ENCODE measurements at regions not wholly inside any gene's neighbourhood (a gene's known extent, or its start where the extent isn't known, plus 50 kb on each side); places are given as distances from the start of the nearest gene placed in this dataset.

DNA sequence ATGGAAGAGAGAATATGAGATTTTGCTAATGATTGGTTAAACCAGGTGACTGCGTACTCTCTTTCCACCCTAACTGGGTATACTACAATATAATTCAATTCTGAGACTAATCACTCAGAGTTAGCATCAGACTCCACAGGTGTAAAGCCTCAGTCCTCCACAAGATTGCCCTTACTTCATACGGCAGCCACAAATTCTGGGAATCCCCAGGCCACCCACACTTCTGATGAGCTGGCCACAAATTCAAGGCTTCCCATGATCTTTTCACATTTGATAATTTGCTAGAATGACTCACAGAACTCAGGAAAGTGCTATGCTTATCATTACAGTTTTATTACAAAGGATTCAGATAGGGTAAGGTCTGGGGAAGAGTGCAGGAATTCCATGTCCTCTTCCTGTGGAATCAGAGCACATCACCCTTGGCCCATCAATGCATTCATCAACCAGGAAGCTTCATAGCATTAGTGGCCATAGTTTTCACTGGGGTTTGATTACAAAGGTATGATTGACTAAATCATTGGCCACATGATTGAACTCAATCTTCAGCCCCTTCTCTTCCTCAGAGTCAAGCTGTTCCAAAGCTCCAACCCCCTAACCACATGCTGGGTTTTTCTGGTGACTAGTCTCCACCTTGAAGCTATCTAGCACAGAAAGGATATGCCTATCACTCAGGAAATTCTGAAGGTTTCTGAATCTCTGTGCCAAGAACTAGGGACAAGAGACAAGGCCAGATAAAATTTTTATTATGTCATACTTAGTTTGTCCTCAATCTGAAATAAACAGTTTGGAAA is 131.7 kb downstream of the HHIPL2 start:
- H3K79me2 ChIP-seq (ENCODE audit: insufficient read depth), result no peaks in the 10 kb centered on the region
- no peak overlapping the region for H3K4me3 ChIP-seq
- H3K27ac ChIP-seq, result no peak overlapping the region
- in situ Hi-C loops (cut with MboI), result no loop called here
- no peak for TF ChIP-seq EZH2phosphoT487 (IDR thresholded peaks at IDR 0.05; ENCODE audit: insufficient read depth, low read depth)
- TF ChIP-seq EZH2 (IDR thresholded peaks at IDR 0.05; ENCODE audit: insufficient read depth, poor library complexity, severe bottlenecking), result no peak
- H3K4me2 ChIP-seq (ENCODE audit: unreplicated experiment), result no peak overlapping the region
- DNase-seq, result no peak
- H3K9ac ChIP-seq, result no peak overlapping the region
- no peaks in the 10 kb centered on the region for H3F3A ChIP-seq (ENCODE audit: insufficient read depth)
- H3K9me2 ChIP-seq (ENCODE audit: insufficient read depth), result no peaks in the 10 kb centered on the region
- H4K20me1 ChIP-seq (ENCODE audit: insufficient read depth), result no peaks in the 10 kb centered on the region
- no peaks in the 10 kb centered on the region for H3K4me1 ChIP-seq (ENCODE audit: insufficient read depth)
- no peaks in the 10 kb centered on the region for H3K36me3 ChIP-seq (ENCODE audit: low read depth)
- no peak overlapping the region for H2AFZ ChIP-seq
- H3K27me3 ChIP-seq (replicated peaks; ENCODE audit: insufficient read depth), result 0 out of 2 replicates have a peak, but pooled peaks cover 4% of the 10 kb centered on the region
- no peaks in the 10 kb centered on the region for H3K9me3 ChIP-seq (ENCODE audit: low read depth)
- WGBS, 2 experiments (ENCODE audit: low coverage in 1 of 2, low lambda C conversion rate in 2 of 2, missing lambda C conversion rate in 2 of 2), result 63 to 69% methylated on average over 2 of the region's 2 CpGs

DNA sequence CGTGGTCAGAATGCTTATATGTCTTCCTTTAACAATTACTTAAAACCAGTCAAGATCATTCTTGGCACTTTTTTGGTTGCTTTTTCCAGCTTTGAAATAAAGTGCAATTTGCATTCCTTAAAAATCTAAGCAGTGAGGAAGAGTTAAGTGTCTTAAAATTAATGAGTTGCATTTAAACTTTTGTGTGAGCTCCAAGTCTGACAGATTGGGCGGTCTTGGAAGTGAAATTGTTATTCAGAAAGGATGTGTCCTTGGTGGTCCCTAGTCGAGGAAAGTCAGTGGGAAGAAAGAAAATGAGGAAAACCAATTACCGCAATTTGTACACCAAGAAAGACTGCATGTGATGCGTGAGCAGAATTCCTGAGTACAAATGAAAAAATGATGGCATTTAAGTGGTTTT is 132.5 kb downstream of the HHIPL2 start:
- TF ChIP-seq EZH2phosphoT487 (IDR thresholded peaks at IDR 0.05; ENCODE audit: insufficient read depth, low read depth) (no peak), EZH2 (IDR thresholded peaks at IDR 0.05; ENCODE audit: insufficient read depth, poor library complexity, severe bottlenecking) (no peak)
- Histone ChIP-seq H4K20me1 (ENCODE audit: insufficient read depth) (no peaks in the 10 kb centered on the region), H2AFZ (no peak overlapping the region), H3K79me2 (ENCODE audit: insufficient read depth) (no peaks in the 10 kb centered on the region), H3K9me3 (ENCODE audit: low read depth) (no peaks in the 10 kb centered on the region), H3K27ac (no peak overlapping the region), H3K9me2 (ENCODE audit: insufficient read depth) (no peaks in the 10 kb centered on the region), H3K36me3 (ENCODE audit: low read depth) (no peaks in the 10 kb centered on the region), H3K4me2 (ENCODE audit: unreplicated experiment) (no peak overlapping the region), H3K9ac (no peak overlapping the region), H3K4me1 (ENCODE audit: insufficient read depth) (no peaks in the 10 kb centered on the region), H3K27me3 (replicated peaks; ENCODE audit: insufficient read depth) (0 out of 2 replicates have a peak, but pooled peaks cover under 1% of the 10 kb centered on the region), H3K4me3 (no peak overlapping the region), H3F3A (ENCODE audit: insufficient read depth) (no peaks in the 10 kb centered on the region)
- 29 to 33% methylated on average over 5 of the region's 5 CpGs for WGBS, 2 experiments (ENCODE audit: low coverage in 1 of 2, low lambda C conversion rate in 2 of 2, missing lambda C conversion rate in 2 of 2)
- in situ Hi-C loops (cut with MboI), result no loop called here
- no peak for DNase-seq

DNA sequence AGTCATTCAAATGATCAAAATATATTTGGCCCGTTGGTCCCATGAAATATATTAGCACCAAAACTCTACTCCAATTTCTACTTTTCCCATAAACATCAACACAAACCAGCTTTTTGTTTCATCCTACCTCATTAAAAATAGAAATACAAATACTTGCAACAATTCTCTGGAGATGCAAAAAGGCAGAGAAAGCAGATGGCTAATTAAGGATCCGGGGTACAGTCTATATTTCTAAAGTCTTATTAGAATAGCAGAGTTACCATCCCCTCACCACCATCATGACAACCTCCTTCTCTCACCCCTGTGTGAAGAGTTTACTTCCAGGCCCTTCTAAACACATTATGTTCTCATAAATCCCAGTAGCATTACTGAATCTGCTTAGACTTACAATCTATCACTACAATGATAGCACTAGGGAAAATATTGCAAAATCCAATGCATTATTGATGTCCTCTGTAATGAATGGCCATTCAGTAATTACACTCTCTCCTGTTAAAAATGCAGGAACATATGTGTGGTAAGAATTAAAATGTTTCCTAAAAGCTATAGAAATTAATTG is 133.8 kb downstream of the HHIPL2 start:
- H3K4me1 ChIP-seq (ENCODE audit: insufficient read depth), result no peaks in the 10 kb centered on the region
- no peak overlapping the region for H3K4me3 ChIP-seq
- WGBS, 2 experiments (ENCODE audit: low coverage in 1 of 2, low lambda C conversion rate in 2 of 2, missing lambda C conversion rate in 2 of 2), result 76 to 83% methylated on average over 2 of the region's 2 CpGs
- no peaks in the 10 kb centered on the region for H3F3A ChIP-seq (ENCODE audit: insufficient read depth)
- H3K9me2 ChIP-seq (ENCODE audit: insufficient read depth), result no peaks in the 10 kb centered on the region
- TF ChIP-seq EZH2phosphoT487 (IDR thresholded peaks at IDR 0.05; ENCODE audit: insufficient read depth, low read depth) (no peak), EZH2 (IDR thresholded peaks at IDR 0.05; ENCODE audit: insufficient read depth, poor library complexity, severe bottlenecking) (no peak)
- H3K9ac ChIP-seq, result no peak overlapping the region
- H3K79me2 ChIP-seq (ENCODE audit: insufficient read depth), result no peaks in the 10 kb centered on the region
- DNase-seq, result no peak
- H2AFZ ChIP-seq, result no peak overlapping the region
- no peaks in the 10 kb centered on the region for H3K9me3 ChIP-seq (ENCODE audit: low read depth)
- H3K36me3 ChIP-seq (ENCODE audit: low read depth), result no peaks in the 10 kb centered on the region
- in situ Hi-C loops (cut with MboI), result no loop called here
- no peak overlapping the region for H3K27ac ChIP-seq
- no peaks in the 10 kb centered on the region for H4K20me1 ChIP-seq (ENCODE audit: insufficient read depth)
- no peak overlapping the region for H3K4me2 ChIP-seq (ENCODE audit: unreplicated experiment)
- no peaks in the 10 kb centered on the region for H3K27me3 ChIP-seq (replicated peaks; ENCODE audit: insufficient read depth)

DNA sequence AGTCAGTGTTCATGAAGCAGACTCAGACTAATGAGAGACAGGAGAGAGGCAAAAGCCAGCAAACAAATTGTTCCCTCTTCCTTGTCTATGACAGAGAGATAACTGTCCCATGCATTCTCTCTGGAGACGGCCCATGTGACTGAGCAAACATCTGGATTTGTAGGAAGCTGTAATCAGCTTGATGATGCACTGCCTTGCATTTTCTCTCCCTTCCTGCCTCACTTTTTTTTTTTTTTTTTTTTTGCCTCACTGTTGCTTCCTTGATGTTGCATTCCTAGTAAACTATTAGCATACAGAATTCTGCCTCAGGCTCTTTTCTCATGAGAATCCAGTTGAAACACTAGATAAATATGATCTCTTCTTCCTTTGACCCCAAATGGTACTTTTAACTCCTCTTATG is 134.5 kb downstream of the HHIPL2 start:
- Histone ChIP-seq H3K27me3 (replicated peaks; ENCODE audit: insufficient read depth) (no peaks in the 10 kb centered on the region), H4K20me1 (ENCODE audit: insufficient read depth) (no peaks in the 10 kb centered on the region), H3K9me2 (ENCODE audit: insufficient read depth) (no peaks in the 10 kb centered on the region), H3K27ac (no peak overlapping the region), H3F3A (ENCODE audit: insufficient read depth) (no peaks in the 10 kb centered on the region), H3K4me2 (ENCODE audit: unreplicated experiment) (no peak overlapping the region), H3K9me3 (ENCODE audit: low read depth) (no peaks in the 10 kb centered on the region), H2AFZ (no peak overlapping the region), H3K36me3 (ENCODE audit: low read depth) (no peaks in the 10 kb centered on the region), H3K4me3 (no peak overlapping the region), H3K79me2 (ENCODE audit: insufficient read depth) (no peaks in the 10 kb centered on the region), H3K9ac (no peak overlapping the region), H3K4me1 (ENCODE audit: insufficient read depth) (no peaks in the 10 kb centered on the region)
- peak; percentile 36 for DNase-seq
- WGBS, 2 experiments (ENCODE audit: low coverage in 1 of 2, low lambda C conversion rate in 2 of 2, missing lambda C conversion rate in 2 of 2), result 7 to 8% methylated on average over 1 of the region's 1 CpG
- no peak for TF ChIP-seq EZH2phosphoT487 (IDR thresholded peaks at IDR 0.05; ENCODE audit: insufficient read depth, low read depth)
- no peak for TF ChIP-seq EZH2 (IDR thresholded peaks at IDR 0.05; ENCODE audit: insufficient read depth, poor library complexity, severe bottlenecking)
- in situ Hi-C loops (cut with MboI), result no loop called here

Measured in GM23248 (cell line).